NCI-H345 treated with DMSO at 0.1 percent for 48 hours (cell line): ENCODE measurements at regions not wholly inside any gene's neighbourhood (a gene's known extent, or its start where the extent isn't known, plus 50 kb on each side); places are given as distances from the start of the nearest gene placed in this dataset.
"Not testable (repeated sequence)": the region's sequence is repeated elsewhere in the genome, so short reads cannot be mapped to it uniquely, and the experiment has no call there.

Experiments
- DNase-seq: peaks from one replicate; lab custom pipeline; 2025; ENCODE audit not compliant: unreplicated experiment; lab: John Stamatoyannopoulos, UW

DNA sequence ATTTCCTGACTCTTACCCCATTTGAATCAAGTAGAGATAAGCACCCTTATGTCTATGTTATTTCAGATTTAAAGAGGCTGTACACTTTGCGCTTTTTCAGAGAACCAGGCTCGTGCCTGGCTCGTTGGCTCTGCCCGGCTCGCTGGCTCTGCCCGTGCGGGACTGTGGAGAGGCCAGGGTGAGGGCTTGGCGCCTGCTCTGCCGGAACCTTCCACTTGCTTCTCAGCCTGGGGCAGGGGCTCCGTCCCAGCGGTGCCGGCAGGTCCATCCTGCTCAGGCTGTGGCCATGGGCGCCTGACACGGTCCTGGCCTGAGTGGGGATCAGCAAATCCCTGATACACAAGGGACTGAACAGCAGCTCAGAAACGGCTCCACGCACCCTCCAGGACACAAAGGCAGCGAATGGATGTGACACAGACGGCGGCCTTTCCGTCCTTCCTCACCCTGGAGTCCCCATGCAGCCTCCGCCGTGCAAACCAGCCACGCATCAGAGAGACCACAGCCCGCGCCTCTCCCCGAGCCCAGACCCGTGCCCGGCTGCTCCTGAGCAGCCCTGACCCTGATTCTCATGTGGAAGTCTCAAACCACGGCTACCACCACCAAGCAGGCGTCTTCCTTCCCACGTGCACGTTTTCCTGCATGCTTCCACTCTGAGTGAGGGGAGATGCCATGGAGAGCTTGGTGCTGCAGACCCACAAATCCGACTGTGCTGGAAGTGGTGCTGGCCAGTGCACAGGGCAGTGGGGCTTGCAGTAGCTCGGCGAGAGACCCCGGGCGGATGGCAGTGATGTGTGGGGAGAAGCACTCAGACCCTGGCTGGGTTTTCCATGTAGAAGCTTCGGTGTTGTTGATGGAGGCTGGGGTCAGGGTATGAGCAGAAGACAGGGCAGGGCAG, 233.9 kb downstream of the ERMARD start:
- no peak for DNase-seq

DNA sequence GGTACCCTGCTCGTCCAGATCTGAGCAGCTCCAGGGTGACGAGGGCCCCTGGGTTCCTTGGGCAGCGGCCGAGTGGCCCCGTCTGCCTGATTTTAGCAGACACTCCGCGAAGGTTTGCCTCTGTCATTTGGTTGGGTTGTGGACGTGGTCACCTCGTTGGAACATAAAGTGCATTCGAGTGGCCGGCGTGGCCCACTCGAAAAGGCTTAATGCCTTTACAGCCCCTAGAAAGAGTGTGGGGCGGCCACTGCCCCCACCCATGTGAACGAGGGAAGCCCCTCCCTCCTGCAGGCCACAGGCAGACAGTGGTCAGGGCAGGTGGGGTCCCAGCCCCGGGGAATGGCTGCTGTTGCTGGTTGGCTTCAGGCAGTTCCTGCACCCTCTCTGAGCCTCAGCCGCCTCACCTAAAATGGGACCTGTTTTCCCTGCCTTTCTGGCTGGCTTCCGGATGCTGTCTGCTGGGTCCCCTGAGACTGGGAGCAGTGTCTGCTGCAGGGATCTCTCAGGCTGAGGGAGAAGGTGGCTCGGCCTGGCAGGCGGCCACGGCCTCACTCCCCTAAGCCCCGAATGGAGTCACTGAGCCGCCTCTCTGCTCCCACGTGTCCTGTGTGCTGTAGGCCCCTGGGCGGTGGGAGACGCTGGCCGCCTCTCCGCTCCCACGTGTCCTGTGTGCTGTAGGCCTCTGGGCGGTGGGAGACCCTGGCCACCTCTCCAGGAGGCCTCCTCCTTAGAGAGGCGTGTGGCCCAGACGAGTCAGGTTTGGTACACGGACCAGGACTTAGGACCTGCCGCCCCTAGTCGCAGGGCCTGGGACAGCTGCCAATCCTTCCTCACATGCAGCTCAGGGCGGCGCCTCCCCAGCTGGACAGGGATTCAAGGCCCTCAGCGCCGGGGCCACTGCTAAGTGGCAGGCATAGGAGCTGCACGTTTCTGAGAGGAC, 233.0 kb downstream of the ERMARD start:
- no peak for DNase-seq

GRCh38 chr6:169983651-169984050, 232.2 kb downstream of the ERMARD start:
- no peak for DNase-seq

GRCh38 chr6:169982461-169983386, 231.3 kb downstream of the ERMARD start:
- no peak for DNase-seq

- DNase-seq, result no peak
These were observed 230.5 kb downstream of the ERMARD start for GRCh38 chr6:169981969-169982368.

DNA sequence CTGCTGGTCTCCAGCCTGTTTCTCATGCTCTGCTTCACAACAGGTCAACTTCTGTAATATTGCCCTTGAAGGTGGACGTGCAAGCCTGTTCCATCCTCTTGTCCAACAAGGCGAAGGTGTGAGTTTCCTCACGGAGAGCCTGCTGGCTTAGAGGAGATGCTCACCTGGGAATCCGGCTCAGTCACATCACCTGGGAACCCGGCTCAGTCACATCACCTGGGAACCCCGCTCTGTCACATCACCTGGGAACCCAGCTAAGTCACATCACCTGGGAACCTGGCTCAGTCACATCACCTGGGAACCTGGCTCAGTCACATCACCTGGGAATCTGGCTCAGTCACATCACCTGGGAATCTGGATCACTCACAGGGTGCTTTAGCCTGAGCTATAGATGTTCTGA, 230.1 kb downstream of the ERMARD start:
- no peak for DNase-seq

- DNase-seq, result no peak
These were observed 229.5 kb downstream of the ERMARD start for GRCh38 chr6:169980826-169981450.

GRCh38 chr6:169979873-169980432, 228.5 kb downstream of the ERMARD start:
- no peak for DNase-seq

DNA sequence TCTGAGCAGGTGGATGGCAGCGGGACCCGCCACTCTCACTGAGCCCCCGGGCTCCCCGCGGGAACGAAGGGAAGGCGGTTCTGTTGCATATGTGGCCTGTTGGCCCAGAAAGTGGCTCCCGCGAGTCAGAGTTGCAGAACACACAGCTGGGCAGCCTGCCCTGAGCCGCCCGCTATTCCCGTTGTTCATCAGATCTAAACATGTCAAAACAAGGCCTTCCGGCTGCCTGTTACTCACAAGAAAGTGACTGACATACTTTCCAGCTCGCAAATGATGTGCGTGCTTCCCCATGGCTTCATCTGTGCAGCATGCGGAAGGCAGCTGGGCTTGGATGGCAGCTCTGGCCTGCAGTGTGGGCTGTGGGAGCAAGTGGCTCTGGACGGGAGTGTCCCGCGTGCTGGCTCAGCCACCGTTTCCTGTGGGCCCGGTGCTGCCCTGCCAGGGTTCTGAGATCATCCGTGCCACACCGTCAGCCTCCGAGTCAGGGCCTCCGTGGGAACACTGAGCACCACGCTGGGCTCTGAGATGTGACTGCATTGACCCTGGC, 227.3 kb downstream of the ERMARD start:
- no peak for DNase-seq

DNA sequence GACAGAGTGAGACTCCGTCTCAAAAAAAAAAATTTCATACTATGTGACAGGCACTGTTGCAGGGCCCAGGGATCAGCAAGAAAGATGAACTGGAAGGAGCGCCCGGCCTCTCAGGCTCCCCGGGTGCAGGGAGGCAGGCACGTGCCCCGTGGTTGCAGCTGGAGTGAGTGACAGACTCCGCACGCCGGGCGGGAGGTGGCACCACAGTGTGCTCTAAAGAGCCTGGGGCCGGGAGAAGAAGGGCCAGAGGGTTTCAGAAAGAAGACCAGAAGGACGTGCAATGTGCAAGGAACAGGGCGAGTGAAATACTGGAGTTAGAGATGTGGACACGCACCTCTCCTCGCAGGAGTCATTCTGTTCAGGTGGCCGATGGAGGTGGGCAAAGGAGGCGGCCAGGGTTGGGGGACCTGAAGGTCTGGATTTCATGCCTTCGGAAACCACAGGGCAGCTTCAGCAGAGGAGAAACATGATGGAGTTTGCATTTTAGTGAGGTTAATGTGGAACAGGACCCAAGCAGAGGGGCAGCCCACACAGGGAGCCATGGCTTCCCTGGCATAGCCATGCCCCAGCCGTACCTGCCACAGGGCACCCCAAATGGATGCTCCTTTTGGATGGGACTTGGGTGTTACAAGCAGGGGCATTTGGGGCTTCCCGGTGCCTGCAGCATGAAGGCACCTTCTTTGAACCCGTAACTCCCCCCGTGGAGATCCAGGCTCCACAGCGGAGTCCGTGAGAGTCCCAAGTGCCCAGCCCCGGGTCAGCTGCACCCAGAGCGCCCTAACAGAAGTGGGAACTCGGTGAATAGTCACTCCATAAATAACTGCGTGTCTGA, 226.2 kb downstream of the ERMARD start:
- no peak for DNase-seq

DNA sequence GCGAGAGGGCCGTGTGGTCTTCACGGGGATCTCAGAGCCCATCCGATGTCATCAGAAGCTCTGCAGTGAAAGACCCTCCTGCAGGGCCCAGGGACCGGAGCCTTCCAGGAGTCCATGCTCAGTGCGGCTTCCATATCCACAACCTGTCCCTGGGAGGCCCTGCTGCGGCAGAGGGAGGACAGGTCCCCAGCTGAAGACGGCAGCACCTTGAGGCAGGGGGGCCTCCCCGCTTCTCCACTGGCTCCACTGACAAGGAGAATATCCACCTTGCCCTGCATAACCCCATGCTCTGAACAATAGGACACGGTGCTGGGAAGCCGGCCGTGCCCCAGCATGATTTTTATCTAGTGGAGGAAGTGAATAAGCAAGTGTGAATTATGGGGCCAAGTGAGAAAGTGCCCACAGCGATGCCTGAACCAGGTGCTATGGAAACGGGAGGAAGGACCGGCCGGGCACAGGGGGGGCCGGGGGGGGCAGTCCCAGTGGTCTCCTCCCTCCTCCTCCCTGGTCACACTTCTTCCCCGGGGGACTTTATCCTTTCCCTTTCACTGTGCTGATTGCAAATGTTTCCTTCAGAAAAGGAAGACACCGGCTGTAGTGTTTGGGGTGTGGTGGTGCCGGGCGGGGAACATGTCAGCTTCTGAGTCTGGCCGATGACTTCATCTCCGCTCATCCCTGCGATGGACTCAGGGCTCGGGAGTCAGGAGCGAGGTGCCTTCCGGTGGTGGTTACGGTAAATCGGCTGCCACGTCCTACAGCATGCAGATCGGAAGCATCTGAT, 225.1 kb downstream of the ERMARD start:
- no peak for DNase-seq

DNA sequence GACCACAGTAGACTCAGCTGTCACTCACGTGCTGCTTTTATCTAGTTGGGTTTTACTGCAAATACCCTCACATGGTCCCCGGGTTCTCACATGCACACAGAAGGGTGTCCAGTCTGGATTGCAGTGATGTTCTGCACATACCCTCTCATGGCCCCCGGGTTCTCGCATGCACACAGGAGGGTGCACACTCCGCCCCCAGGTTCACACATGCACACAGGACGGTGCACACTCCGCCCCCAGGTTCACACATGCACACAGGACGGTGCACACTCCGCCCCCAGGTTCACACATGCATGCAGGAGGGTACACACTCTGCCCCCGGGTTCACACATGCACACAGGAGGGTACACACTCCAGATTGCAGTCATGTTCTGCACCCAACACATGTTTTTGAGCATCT, 224.3 kb downstream of the ERMARD start:
- DNase-seq, result no peak

DNA sequence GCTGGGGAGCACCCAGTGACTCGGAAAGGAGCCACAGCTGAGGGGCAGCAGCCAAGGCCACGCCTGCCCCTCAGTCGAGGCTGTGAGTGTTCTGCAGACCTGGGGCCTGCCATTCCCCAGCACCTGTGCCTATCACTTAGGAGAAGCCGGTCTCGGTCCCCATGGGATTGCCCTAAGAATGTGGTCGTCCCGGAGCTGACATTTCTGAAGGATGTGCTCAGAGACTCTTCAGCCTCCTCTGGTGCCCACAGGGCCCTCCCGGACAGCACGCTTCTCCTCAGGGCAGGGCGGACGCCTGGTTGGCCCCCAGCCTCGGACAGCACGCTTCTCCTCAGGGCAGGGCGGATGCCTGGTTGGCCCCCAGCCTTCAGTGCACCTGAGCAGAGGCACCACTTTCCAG, 223.9 kb downstream of the ERMARD start:
- DNase-seq, result no peak

GRCh38 chr6:169974663-169975062, 223.2 kb downstream of the ERMARD start:
- no peak for DNase-seq

DNA sequence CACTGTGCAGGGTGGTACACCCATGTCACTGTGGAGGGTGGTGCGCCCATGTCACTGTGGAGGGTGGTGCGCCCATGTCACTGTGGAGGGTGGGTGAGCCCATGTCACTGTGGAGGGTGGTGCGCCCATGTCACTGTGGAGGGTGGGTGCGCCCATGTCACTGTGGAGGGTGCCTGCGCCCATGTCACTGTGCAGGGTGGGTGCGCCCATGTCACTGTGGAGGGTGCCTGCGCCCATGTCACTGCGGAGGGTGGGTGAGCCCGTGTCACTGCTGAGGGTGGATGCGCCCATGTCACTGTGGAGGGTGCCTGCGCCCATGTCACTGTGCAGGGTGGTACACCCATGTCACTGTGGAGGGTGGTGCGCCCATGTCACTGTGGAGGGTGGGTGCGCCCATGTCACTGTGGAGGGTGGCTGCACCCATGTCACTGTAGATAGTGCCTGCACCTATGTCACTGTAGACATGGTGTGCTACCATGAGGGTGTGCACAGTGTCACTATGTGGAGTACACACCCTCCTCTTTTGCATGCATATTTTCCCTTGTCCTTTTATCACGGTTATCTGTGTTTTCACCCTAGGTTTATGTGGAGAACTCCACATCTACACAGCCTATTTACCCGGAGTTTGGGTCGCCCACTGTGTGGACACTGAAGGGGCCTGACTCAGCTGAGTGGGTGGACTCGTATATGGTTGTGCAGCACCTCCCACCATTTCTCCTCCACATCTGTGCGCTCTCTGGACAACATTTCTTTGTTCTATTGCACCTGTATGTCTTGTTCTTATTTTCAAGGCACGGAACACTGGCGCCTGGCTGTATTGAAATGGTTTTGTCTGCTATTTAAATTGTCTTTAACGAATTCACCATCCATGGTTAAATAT, 222.4 kb downstream of the ERMARD start:
- DNase-seq, result not testable (repeated sequence)

- no peak for DNase-seq
These were observed 221.3 kb downstream of the ERMARD start for GRCh38 chr6:169972736-169973135.

DNA sequence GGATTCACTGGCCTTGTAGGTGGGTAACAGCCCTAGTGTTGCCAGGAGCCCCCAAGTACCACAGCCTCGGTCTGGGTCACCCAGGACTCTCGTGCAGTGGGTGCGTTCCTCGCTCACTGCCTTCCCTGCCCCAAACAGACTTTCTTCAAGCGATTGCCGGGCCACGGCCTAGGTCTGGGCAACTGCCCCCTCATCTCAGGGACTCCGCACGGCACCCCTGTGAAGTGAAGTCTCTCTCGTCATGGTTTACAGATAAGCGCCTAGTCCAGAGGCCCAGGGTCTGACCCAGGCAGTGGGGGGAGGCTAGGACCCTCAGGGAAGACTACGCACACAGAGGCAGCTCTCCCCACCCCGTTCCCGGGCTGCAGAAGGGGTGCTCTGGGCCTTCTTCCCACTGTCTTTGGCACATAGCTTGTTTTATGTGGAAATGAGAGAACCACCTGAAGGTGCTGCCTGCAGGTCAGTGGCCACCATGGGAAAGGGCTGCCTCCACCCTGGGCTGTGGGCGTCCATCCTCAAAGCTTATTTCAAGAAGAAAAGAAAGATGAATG, 220.8 kb downstream of the ERMARD start:
- no peak for DNase-seq
